Eye (tissue), 1 donor: ENCODE measurements at regions not wholly inside any gene's neighbourhood (a gene's known extent, or its start where the extent isn't known, plus 50 kb on each side); places are given as distances from the start of the nearest gene placed in this dataset.
"Not testable (repeated sequence)": the region's sequence is repeated elsewhere in the genome, so short reads cannot be mapped to it uniquely, and the experiment has no call there.

Source experiments
- DNase-seq: peaks from one replicate; pipeline ENCODE4 v3.0.0-alpha.2; 2015

GRCh38 chr21:15119486-15119885, 54.7 kb upstream of the NRIP1 start:
- DNase-seq, result no peak

DNA sequence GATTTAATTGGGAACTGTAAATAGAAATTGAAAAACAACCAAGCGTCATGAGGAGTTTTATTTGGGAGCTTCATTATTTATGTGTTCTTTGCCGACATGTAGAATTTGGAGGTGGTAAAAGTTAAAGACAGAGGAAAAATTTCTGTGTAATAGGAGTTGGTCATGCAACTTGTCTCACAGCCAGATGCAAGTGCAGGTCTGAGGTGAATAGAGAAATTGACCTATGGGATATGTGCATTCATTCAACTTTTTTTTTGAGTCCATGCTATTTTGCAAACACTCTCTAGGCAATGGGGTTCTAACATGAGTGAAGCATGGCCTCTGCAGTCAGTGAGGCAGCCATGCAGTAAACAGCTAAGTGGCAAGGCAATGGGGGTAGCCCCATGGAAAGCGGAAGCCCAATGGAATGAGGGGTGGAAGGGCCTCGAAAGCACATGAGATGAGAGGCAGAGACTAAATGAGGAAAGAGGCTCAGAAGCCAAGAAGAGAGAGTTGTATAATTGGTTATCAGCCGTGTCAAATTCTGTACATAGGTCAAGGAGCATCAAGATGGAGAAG, 56.4 kb upstream of the NRIP1 start:
- no peak for DNase-seq

- no peak for DNase-seq
Observed at GRCh38 chr21:15121655-15122120, 56.9 kb upstream of the NRIP1 start.

- DNase-seq, result no peak
Observed at GRCh38 chr21:15122241-15122640, 57.4 kb upstream of the NRIP1 start.

- DNase-seq, result no peak
Observed at GRCh38 chr21:15124731-15125130, 59.9 kb upstream of the NRIP1 start.

GRCh38 chr21:15126948-15127347, 62.1 kb upstream of the NRIP1 start:
- no peak for DNase-seq

- no peak for DNase-seq
Observed at GRCh38 chr21:15127437-15127836, 62.6 kb upstream of the NRIP1 start.

DNA sequence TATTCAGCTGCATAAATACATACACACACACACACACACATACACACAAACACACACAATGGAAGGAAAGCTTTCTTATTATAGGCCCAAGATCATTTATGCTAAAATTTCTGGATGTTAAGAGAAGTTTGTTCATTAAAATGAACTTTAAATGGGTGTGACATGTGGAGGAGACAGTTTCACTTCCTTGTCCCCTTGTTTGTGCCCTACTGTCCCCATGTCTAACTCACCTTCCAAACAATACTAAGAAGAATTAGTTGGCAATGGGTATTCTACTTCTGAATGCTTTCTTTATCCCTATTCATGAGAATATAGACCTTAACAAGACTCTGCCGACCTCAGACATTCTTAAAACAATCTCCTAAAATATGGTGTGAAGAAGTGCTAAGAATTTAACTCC, 63.5 kb upstream of the NRIP1 start:
- DNase-seq, result no peak

- not testable (repeated sequence) for DNase-seq
Observed at GRCh38 chr21:15128714-15129113, 63.9 kb upstream of the NRIP1 start.

- no peak for DNase-seq
Observed at GRCh38 chr21:15130326-15130725, 65.5 kb upstream of the NRIP1 start.

DNA sequence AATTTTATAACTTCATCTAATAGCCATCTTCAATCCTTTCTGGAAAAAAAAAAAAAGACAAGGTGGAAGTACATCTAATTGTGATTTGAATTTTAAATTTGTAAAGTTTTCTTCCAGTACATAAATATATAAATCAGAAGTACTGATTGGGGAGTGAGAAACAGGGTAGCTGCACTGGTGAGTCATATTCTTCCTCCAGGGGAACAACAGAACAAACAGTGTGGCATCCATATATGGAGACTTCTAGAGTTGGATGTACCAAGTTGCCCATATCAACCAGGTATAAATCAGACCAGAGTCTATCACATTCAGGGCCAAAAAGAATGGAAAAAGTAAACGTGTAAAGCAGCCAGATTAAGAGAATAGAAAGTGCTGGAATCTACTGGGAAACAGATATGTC, 66.0 kb upstream of the NRIP1 start:
- DNase-seq, result no peak

DNA sequence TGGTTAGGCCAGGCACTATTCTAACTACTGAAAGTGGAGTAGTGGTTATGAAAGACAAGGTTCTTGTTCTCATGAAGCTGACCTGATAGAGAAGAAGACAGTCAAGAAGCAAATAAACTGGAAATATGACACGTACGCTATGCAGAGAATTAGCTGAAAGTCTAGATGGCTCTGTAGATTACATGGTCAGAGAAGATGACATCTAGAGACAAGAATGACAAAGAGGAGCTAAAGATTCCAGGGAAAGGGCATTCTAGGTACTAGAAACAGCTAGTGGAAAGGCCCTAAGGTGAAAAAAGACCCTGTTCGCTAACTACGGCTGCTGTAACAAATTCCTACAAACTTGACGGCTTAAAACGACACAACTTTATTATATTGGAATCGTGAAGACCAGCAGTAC, 68.0 kb upstream of the NRIP1 start:
- no peak for DNase-seq

DNA sequence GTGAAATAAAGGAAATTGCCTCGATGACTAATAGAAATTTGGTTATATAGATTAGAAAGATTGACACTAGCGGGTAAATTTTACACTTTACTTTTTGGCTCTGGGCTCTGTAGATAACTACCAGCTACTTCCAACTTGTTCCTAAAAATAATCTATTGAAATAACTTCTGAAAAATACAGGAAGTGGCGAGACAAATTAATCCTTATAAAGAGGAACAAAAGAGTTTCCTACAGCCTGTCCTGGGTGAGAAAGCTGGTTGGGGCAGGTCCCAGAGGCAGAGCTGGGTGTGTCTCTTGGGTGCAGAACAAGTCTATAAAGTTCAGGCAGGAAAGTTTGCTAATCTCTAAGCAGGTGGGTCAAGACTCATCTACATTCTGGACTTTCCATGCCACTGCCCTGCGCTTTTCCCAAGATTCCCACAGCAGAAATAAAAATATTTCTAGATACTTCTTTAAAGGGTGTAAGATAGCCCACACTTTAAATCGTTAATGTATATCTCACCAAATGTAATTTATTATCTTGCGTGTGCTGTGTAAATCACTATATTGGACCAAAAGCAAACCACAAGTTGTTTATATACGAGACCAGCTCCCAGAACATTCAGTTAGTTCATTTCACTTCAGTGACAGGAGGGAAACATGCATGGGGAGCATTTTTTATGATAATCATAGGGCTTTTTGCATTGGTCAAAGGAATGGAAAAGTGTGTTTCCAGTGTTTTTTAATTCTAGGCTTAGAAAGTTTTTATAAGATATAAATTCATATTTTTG, 70.1 kb upstream of the NRIP1 start:
- DNase-seq, result no peak

GRCh38 chr21:15135867-15136629, 71.2 kb upstream of the NRIP1 start:
- DNase-seq, result no peak

- DNase-seq, result peak; percentile 57
Observed at GRCh38 chr21:15138490-15138889, 73.7 kb upstream of the NRIP1 start.

GRCh38 chr21:15139898-15140297, 75.1 kb upstream of the NRIP1 start:
- DNase-seq, result peak; percentile 24

DNA sequence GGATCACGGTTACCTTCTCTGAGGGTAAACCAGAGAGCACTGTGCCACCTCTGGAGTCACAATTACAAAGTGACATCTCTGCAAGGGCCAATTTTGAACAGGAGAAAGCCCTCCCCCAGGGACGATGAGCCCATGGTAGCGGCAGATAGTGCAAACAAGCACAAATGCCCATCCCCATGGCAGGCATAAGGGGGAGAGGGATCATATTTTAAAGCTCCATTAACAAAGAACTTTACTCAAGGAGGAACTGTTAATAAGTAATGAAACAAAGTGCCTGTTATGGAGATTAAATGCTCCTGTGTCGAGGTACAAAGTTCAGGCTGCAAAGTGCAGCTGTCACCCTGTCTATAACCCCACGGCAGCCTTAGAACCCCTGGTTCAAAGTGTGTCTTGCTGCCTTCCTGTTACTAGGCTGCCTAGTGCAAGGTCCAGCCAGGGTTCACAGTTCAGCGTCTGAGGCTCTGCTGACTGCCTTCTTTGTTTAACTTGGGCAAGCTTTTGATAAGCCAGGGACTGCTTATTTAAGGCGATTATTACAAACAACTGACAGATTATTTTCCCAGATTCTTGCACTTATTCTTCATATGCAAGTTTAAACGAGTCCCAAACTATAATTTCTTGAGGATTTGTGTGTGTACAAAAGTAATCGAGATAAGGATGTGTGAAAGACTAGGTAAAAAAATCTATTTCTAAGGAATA, 75.7 kb upstream of the NRIP1 start:
- DNase-seq, result peak; percentile 67

- DNase-seq, result peak; percentile 11
Observed at GRCh38 chr21:15141261-15141970, 76.6 kb upstream of the NRIP1 start.

- DNase-seq, result no peak
Observed at GRCh38 chr21:15144026-15144425, 79.2 kb upstream of the NRIP1 start.

GRCh38 chr21:15148437-15148836, 83.6 kb upstream of the NRIP1 start:
- no peak for DNase-seq

DNA sequence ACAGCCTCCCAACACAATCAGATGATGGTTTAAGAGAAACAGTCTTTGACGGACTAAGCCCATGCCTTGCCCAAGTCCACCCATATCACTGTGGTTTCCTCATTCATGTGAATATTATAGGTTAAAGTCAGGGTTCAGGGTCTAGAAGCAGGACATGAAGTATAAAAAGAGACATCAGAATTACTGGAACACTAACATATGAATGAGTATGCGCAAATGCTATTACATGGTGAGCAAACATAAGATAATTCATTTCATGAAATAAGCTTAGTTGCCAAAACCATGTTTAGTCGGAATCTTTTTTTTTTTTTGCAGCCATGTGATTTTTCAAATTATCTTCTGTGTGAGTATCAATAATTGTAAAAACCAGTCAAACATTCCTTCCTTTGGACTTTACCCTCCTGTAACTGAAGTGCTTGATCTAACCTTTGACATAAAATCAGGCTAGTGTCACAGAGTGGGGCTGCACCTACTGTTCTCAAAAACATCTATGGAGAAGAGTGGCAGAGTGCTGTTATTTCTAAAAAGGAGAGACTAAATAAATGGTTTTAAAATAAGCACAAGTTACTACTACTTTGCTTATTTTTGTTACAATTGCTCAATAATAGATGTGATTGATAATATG, 84.9 kb upstream of the NRIP1 start:
- no peak for DNase-seq
